ENCODE measurements at regions not wholly inside any gene's neighbourhood (a gene's known extent, or its start where the extent isn't known, plus 50 kb on each side); places are given as distances from the start of the nearest gene placed in this dataset.

GRCh38 chr9:27817747-27818146 is 244.5 kb upstream of the C9orf72 start:
- no peak for TF ChIP-seq CTCF (IDR thresholded peaks at IDR 0.05)
- TF ChIP-seq REST (IDR thresholded peaks at IDR 0.05; ENCODE audit: insufficient read depth in 1 of 2, low read depth in 2 of 2, low read length in 1 of 2) = no peak
- TF ChIP-seq SIN3A (IDR thresholded peaks at IDR 0.05; ENCODE audit: borderline replicate concordance, insufficient read depth, low read depth, low read length) = no peak
- no peak for TF ChIP-seq TCF7L2 (IDR thresholded peaks at IDR 0.05; ENCODE audit: low read depth, low read length)
- TF ChIP-seq POLR2AphosphoS5 (IDR thresholded peaks at IDR 0.05; ENCODE audit: low read depth, low read length) = no peak
